Nucleus accumbens (tissue), 56 donors: ENCODE measurements at regions not wholly inside any gene's neighbourhood (a gene's known extent, or its start where the extent isn't known, plus 50 kb on each side); places are given as distances from the start of the nearest gene placed in this dataset.

Experiments used
- DNase-seq, 56 donors: peaks; one replicate each; lab custom pipeline; 2025; lab: John Stamatoyannopoulos, UW

GRCh38 chr2:63658176-63658968 lies 69.6 kb downstream of the MDH1 start:
- no peak for DNase-seq

DNA sequence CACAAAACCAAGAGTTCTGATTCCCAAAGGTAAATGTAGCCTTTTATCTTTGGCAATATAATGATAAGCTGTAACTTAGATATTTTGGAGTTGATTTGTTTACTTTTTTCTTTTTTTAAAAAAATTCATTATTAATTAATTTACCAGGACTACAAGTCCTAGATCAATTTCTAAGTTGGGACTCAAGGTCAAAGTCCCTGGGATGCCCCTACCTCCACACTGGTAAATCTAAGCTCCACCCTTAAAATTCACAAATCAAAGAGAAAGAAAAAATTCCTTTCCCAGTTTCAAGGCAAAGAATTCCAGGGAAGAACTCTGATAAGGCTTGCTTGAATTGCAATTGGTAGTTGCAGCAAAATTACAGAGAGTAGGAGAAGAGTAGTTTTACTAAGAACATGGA lies 71.3 kb downstream of the MDH1 start:
- no peak for DNase-seq

- no peak for DNase-seq
These were observed 72.3 kb downstream of the MDH1 start for GRCh38 chr2:63661076-63661475.

DNA sequence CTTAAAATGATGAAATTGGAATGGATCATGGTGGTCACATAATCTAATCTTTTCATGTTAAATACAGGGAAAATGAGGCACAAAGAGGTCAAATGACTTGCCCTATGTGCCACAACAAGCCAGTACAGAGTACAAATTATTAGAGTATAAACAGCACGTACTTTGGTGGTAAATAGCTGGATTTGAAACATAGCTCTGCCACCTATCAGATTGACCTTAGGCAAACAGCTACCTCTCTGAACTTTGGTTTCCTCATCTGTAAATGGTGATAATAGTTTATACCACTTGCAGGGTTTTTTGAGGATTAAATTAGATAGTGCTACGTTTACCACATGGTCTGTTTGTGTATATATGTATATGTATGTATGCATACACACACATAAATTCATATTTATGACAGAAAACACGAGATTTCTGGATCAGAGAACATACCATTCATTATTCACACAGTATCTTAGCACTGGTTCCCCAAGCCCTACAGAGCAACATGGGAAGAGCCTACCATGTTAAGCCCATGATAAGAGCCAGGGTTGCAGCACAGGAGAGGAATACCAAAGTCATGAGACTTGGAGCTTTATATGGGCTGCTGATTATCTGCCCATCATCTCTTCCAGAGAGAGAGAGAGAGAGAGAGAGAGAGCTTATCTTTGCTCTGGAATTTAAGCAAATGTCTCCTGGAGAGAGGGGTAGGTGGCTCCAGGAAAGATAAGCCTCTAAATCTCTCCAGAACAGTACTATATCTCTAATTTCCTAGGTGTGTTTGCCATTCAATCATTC lies 73.5 kb downstream of the MDH1 start:
- no peak for DNase-seq

DNA sequence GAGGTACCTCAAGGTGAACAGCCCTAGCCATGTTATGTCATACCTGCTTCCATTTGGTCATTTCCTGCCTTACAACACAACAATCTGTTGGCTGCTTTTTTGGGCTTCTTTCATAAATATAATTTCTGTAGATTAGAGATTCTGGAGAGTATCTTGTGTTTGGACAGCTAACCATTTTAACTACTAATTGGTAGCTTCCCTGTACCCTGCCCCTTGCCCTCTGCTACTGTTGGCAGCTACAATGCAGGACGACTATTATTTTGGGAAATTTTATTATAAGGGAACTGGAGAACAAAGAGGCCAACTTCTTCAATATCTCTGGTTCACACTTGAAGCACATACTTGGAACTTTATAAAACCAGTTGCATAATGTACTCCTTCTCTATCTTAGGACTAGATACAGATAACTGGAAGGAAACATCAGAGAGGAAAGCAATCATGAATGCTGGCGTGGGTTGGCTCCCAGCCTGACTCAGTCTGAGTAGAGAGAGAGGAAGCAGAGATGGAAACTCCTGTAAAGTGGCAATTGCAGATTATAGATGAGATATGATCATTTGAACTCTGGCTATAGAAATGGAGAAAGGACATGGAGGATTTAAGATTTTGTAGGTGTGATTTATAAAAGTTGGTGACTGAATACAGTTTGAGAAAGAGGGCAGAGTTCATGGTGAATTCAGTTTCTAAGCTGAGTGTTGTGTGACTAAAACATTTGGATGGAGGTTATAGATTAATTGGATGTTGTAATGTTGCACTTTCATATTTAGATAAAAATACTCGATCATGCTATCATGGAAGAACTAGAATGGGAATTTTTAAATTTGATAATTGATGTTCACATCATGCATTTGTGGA lies 74.5 kb downstream of the MDH1 start:
- DNase-seq = peak in 7 of 56 donors; percentile 0 to 29 (median 16)

DNA sequence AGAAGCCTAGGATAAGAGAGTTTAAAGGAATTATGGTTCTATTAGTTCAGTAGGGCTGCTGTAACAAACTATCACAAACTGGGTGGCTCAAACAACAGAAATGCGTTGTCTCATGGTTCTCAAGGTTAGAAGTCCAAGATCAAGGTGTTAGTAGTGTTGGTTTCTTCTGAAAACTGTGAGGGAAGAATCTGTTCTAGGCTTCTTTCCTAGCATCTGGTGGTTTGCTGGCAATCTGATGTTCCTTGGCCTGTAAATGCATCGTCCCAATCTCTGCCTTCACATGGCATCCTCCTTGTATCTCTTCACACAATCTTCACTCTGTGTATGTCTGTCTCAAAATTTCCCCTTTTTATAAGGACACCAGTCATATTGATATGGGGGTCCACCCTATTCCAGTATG lies 76.3 kb downstream of the MDH1 start:
- no peak for DNase-seq

GRCh38 chr2:63665846-63666475 lies 77.2 kb downstream of the MDH1 start:
- DNase-seq = no peak

DNA sequence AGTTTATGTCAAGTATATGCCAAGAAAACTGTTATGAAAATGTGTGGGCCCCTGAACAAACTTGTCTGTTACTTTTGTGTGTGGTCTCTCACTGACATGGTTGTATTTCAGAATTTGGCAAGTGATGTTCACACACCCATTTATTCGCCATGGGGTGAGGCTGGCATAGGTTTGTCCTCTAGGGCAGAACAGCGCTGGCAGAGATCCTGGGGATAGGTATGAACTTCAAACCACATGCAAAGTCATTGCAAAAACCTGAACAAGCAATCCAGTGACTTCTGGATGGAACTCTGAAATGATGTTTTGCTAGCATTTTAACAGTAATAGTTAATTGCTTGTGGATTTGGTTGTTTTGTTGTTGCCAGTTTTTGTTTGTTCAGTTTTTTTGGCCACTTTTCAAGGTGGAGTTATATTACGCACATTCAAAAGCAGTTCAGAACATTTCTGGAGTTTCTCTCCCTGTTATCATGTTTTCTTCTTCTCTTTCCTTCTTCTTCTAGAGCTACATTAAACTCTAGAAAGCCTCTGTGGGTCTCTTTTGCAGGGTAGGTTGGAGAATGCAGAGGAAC lies 78.5 kb downstream of the MDH1 start:
- DNase-seq = no peak

DNA sequence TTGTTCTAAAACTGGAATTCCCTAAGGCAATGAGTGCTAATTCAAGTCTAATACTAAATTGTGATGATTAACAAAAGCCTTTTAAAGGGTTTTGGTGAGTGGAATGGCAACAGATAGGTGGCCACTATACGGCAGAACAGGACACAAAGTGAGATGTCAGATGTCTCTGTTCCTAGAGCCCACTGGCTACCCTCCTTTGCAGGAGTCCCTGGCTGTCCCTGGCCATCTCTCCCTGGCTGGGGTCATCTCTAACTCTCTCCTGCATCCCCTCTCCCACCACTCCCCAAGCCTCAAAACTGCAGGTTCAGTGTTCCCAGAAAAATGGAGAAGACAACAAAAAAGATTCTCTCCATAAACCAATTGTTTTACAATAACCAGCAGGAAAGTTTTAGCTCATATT lies 79.2 kb downstream of the MDH1 start:
- DNase-seq = no peak

DNA sequence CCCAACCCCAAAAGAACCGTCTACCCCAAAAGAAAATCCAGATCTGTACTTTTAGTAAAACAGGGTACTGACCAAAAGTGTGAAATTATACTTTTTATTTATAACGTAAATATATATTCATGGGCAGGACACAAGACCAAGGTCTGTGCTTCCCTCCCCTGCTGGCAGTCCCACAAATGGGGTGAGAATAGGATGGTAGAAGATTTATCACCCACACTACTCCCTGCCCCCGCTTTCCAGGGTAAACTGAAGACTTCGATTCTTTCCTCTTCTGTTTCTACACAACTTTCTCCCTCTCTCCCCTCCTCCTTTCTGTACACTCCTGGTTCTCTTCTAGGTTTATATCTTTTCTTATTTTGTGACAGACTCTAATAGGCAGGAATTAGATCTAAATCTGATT lies 79.7 kb downstream of the MDH1 start:
- DNase-seq = no peak

GRCh38 chr2:63669596-63669995 lies 80.8 kb downstream of the MDH1 start:
- no peak for DNase-seq

DNA sequence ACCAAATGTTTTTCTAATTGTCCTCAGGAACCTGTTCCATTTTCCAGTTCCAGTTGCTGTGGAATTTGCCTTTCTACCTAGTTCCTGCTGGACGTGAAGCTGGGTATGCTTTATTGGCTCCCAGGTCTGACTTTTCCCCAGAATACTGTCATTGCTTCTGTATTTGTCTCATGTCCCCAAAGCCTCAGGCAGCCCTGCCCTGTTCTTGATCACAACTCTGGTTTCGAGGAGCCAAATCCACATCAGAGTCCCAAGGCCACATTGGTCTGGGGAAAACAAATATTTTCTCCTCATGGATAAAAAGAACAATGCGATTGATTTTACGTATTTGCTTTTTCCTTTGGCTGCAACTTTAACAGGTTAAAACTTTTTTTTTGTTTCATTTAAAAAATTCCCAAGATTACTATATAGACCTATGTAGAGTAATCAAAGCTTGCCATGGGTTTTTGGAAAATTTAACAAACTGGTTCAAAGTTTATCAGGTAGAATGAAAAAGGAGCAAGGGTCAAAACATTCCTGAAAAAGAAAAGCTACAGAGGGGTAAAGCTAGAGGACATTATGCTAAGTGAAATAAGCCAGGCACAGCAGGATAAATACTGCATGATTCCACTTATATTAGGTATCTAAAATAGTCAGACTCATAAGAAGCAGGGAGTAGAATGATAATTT lies 85.2 kb downstream of the MDH1 start:
- DNase-seq = no peak

DNA sequence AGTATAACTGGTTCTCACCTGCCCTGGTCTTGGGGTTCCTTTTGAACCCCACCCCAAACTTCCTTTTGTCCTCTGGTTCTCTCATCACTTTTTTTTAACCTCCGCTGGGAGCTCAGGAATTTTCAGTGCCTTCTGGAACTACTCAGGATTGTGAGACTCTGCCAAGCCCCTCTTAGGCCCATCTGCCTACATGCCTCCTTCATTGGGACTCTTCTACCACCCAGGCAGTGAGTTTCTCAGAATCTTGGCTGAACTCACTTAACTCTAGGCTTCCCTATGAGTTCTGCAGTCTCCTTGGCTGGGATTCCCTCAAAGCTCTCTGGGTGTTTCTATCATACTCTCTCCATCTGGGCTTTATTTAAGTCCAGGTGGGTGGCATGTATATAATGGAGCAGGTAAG lies 86.3 kb downstream of the MDH1 start:
- no peak for DNase-seq

DNA sequence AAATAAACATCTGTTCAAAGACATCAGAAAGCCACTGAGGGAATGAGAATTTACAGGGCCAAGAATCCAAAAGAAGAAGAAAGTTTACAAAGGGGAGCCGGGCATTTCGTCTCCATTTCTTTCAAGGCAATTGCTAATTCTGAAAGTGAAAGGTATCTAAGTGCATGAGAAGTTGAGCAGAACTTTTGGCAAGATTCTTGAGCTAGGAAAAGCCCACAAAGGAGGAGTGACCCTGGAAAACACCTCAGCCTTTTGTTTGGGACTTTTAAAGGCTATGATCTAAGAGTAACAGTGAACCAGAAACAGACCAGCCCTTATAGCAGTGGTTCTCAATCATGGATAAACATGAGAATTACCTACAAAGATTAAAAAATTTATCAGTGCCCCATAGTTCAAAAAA lies 87.4 kb downstream of the MDH1 start:
- DNase-seq = no peak

GRCh38 chr2:63678085-63678484 lies 89.3 kb downstream of the MDH1 start:
- DNase-seq = no peak

DNA sequence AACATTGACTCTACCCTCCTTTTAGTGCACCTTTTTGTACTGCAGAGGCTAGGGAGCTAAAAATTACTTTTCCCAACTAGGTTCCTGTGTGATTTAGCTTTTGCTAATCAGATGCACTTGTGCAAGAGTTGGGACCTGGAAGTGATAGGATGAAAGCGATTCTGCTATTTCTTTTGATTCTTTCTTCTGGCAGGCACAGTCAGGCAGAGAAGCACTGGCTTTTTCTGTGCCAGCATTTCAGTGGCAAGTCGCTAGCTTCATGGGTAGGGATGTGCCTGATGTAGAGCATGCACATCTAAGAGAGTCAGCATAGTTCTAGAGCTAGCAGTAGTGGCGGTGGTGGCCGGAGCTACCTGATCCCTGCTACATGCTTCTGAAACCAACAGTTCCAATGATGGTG lies 89.8 kb downstream of the MDH1 start:
- no peak for DNase-seq

GRCh38 chr2:63679252-63679855 lies 90.6 kb downstream of the MDH1 start:
- DNase-seq = no peak

- DNase-seq = peak in 3 of 56 donors; percentile 3 to 17 (median 5)
These were observed 91.7 kb downstream of the MDH1 start for GRCh38 chr2:63680455-63680854.

DNA sequence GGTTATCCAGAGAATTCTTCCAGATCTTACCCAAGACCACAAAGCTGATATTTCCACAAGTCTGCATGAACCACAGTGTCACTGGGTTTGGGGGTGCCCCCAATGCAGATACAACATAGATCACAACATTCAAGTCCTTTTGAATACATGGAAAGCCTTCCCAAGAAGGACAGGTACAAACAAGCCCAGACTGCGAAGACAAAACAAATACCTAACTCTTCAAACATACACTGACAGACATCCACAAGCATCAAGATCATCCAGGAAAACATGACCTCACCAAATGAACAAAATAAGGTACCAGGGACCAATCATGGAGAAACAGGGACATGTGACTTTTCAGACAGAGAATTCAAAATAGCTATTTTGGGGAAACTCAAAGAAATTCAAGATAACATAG lies 93.1 kb downstream of the MDH1 start:
- DNase-seq = no peak
